H1 (cell line): ENCODE measurements at regions not wholly inside any gene's neighbourhood (a gene's known extent, or its start where the extent isn't known, plus 50 kb on each side); places are given as distances from the start of the nearest gene placed in this dataset.

Experiments used
- BRCA1 ChIP-seq: IDR thresholded peaks from 2 replicates; pipeline ENCODE4 v1.6.1; 2012; ENCODE audit warnings: low read depth, low read length, improper control_type of control experiment
- CTBP2 ChIP-seq: IDR thresholded peaks from 2 replicates; pipeline ENCODE4 v1.7.0; 2011; ENCODE audit warnings: borderline replicate concordance, mild to moderate bottlenecking, moderate library complexity, mixed read lengths, low read length; ENCODE audit not compliant: insufficient read depth, insufficient read length
- EP300 ChIP-seq, 2 experiments: IDR thresholded peaks; 1 replicate in 1 of 2; 2 replicates in 1 of 2; pipeline ENCODE4 v1.6.1; 2011 to 2012; ENCODE audit warnings: low read depth in 2 of 2, low read length in 2 of 2, mild to moderate bottlenecking in 2 of 2, borderline replicate concordance in 1 of 2, inconsistent platforms in 1 of 2, moderate library complexity in 1 of 2
- GABPA ChIP-seq: IDR thresholded peaks from 2 replicates; pipeline ENCODE4 v1.6.1; 2011; ENCODE audit warnings: mild to moderate bottlenecking, low read length, moderate library complexity, borderline replicate concordance; ENCODE audit not compliant: insufficient read depth
- SIRT6 ChIP-seq: IDR thresholded peaks from one replicate; pipeline ENCODE4 v1.7.1; 2012; ENCODE audit warnings: low read length, inconsistent platforms
- TF ChIP-seq, protein P1 (sequence below): fragments of 300-600 bp; sonication (generic); IDR thresholded peaks from 2 replicates; pipeline ENCODE4 v1.7.1; 2012; ENCODE audit warnings: low read length, moderate library complexity, mild to moderate bottlenecking, inconsistent platforms; ENCODE audit not compliant: insufficient replicate concordance

- TF ChIP-seq CTBP2 = no peak
- TF ChIP-seq SIRT6 = no peak
- TF ChIP-seq EP300 (IDR thresholded peaks at IDR 0.05; ENCODE audit: borderline replicate concordance in 1 of 2, low read depth in 2 of 2, low read length in 2 of 2) = no peak
- TF ChIP-seq, protein P1, sequence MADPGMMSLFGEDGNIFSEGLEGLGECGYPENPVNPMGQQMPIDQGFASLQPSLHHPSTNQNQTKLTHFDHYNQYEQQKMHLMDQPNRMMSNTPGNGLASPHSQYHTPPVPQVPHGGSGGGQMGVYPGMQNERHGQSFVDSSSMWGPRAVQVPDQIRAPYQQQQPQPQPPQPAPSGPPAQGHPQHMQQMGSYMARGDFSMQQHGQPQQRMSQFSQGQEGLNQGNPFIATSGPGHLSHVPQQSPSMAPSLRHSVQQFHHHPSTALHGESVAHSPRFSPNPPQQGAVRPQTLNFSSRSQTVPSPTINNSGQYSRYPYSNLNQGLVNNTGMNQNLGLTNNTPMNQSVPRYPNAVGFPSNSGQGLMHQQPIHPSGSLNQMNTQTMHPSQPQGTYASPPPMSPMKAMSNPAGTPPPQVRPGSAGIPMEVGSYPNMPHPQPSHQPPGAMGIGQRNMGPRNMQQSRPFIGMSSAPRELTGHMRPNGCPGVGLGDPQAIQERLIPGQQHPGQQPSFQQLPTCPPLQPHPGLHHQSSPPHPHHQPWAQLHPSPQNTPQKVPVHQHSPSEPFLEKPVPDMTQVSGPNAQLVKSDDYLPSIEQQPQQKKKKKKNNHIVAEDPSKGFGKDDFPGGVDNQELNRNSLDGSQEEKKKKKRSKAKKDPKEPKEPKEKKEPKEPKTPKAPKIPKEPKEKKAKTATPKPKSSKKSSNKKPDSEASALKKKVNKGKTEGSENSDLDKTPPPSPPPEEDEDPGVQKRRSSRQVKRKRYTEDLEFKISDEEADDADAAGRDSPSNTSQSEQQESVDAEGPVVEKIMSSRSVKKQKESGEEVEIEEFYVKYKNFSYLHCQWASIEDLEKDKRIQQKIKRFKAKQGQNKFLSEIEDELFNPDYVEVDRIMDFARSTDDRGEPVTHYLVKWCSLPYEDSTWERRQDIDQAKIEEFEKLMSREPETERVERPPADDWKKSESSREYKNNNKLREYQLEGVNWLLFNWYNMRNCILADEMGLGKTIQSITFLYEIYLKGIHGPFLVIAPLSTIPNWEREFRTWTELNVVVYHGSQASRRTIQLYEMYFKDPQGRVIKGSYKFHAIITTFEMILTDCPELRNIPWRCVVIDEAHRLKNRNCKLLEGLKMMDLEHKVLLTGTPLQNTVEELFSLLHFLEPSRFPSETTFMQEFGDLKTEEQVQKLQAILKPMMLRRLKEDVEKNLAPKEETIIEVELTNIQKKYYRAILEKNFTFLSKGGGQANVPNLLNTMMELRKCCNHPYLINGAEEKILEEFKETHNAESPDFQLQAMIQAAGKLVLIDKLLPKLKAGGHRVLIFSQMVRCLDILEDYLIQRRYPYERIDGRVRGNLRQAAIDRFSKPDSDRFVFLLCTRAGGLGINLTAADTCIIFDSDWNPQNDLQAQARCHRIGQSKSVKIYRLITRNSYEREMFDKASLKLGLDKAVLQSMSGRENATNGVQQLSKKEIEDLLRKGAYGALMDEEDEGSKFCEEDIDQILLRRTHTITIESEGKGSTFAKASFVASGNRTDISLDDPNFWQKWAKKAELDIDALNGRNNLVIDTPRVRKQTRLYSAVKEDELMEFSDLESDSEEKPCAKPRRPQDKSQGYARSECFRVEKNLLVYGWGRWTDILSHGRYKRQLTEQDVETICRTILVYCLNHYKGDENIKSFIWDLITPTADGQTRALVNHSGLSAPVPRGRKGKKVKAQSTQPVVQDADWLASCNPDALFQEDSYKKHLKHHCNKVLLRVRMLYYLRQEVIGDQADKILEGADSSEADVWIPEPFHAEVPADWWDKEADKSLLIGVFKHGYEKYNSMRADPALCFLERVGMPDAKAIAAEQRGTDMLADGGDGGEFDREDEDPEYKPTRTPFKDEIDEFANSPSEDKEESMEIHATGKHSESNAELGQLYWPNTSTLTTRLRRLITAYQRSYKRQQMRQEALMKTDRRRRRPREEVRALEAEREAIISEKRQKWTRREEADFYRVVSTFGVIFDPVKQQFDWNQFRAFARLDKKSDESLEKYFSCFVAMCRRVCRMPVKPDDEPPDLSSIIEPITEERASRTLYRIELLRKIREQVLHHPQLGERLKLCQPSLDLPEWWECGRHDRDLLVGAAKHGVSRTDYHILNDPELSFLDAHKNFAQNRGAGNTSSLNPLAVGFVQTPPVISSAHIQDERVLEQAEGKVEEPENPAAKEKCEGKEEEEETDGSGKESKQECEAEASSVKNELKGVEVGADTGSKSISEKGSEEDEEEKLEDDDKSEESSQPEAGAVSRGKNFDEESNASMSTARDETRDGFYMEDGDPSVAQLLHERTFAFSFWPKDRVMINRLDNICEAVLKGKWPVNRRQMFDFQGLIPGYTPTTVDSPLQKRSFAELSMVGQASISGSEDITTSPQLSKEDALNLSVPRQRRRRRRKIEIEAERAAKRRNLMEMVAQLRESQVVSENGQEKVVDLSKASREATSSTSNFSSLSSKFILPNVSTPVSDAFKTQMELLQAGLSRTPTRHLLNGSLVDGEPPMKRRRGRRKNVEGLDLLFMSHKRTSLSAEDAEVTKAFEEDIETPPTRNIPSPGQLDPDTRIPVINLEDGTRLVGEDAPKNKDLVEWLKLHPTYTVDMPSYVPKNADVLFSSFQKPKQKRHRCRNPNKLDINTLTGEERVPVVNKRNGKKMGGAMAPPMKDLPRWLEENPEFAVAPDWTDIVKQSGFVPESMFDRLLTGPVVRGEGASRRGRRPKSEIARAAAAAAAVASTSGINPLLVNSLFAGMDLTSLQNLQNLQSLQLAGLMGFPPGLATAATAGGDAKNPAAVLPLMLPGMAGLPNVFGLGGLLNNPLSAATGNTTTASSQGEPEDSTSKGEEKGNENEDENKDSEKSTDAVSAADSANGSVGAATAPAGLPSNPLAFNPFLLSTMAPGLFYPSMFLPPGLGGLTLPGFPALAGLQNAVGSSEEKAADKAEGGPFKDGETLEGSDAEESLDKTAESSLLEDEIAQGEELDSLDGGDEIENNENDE = no peak
- no peak for TF ChIP-seq GABPA
- no peak for TF ChIP-seq BRCA1
- TF ChIP-seq, all 59 proteins: peak for 0
Observed at GRCh38 chr9:107907715-107908114, 418.1 kb upstream of the KLF4 start (continued).
